ENCODE measurements at regions not wholly inside any gene's neighbourhood (a gene's known extent, or its start where the extent isn't known, plus 50 kb on each side); places are given as distances from the start of the nearest gene placed in this dataset.

GRCh38 chr18:61657066-61657732, 235.6 kb downstream of the RNF152 start:
- no peak overlapping the region for H3K9ac ChIP-seq (ENCODE audit: control insufficient read depth, insufficient read depth, low read length)
- no TSS peak for BruUV-seq (replicated peaks)

More at GRCh38 chr18:61657066-61657732, 235.6 kb downstream of the RNF152 start:
- Histone ChIP-seq H3K27ac (ENCODE audit: control insufficient read depth, insufficient read depth) (no peak overlapping the region), H3K4me2 (ENCODE audit: control insufficient read depth, insufficient read depth) (no peak overlapping the region), H4K20me1 (ENCODE audit: control insufficient read depth, insufficient read depth) (no peaks in the 10 kb centered on the region), H3K4me1 (ENCODE audit: control insufficient read depth, insufficient read depth, low read length) (no peaks in the 10 kb centered on the region), H3K36me3 (ENCODE audit: control insufficient read depth in 2 of 2, insufficient read depth in 2 of 2, low read length in 1 of 2) (no peaks in the 10 kb centered on the region), H3K79me2 (ENCODE audit: control insufficient read depth, insufficient read depth, low read length) (no peaks in the 10 kb centered on the region), H3K27me3 (replicated peaks in 1 of 2; ENCODE audit: control insufficient read depth in 2 of 2, insufficient read depth in 2 of 2, low read length in 1 of 2) (no peaks in the 10 kb centered on the region), H3K4me3 (no peak overlapping the region), H3K9me3 (replicated peaks; ENCODE audit: control insufficient read depth, insufficient read depth, low read length) (no peaks in the 10 kb centered on the region), H2AFZ (ENCODE audit: control insufficient read depth, low read depth, low read length) (no peak overlapping the region)
- in situ Hi-C loops (cut with MboI) (no loop called here), intact Hi-C loops (cut with micrococcal nuclease; ENCODE audit: unreplicated experiment) (no loop called here)
- ChIA-PET SMC1A (ENCODE audit: uncharacterized antibody, unreplicated experiment) (interaction anchor here (0.5 kb wide), 1 partner anchor 34 kb away, joined by 3 read pairs; no protein-coding TSS in a partner anchor), POLR2A (no interaction called here), RAD21 (ENCODE audit: unreplicated experiment) (no interaction called here), CTCF (no interaction called here)
- FAIRE-seq (no peak), DNase-seq (ENCODE audit: low read depth, low spot score) (no peak), ATAC-seq (no peak)
- TF ChIP-seq BHLHE40 (IDR thresholded peaks at IDR 0.05; ENCODE audit: borderline replicate concordance in 1 of 2, low read depth in 2 of 2, low read length in 1 of 2), result no peak
- TF ChIP-seq BRCA1 (IDR thresholded peaks at IDR 0.05; ENCODE audit: low read depth, low read length), result no peak
- TF ChIP-seq PBX3 (IDR thresholded peaks at IDR 0.05; ENCODE audit: insufficient replicate concordance, low read depth, low read length), result no peak
- no peak for TF ChIP-seq BCLAF1 (IDR thresholded peaks at IDR 0.05)
- no peak for TF ChIP-seq RELA (IDR thresholded peaks at IDR 0.05; ENCODE audit: borderline replicate concordance, partially characterized antibody)
- no peak for TF ChIP-seq CHD1 (IDR thresholded peaks at IDR 0.05; ENCODE audit: low read depth, low read length)
- 40% methylated on average over 3 of the region's 3 CpGs for WGBS (ENCODE audit: insufficient coverage, insufficient replicate concordance, low lambda C conversion rate, missing lambda C conversion rate)
